VCaP (cell line): ENCODE measurements at regions not wholly inside any gene's neighbourhood (a gene's known extent, or its start where the extent isn't known, plus 50 kb on each side); places are given as distances from the start of the nearest gene placed in this dataset.

ENCODE experiments used
- H3K27ac ChIP-seq: fragments of 450-650 bp; 2 replicates; pipeline ENCODE4 v1.5.1; 2017
- CTCF ChIP-seq: fragments of 450-650 bp; conservative IDR thresholded peaks from 2 replicates; pipeline ENCODE4 v1.5.1; 2017; ENCODE audit warnings: mild to moderate bottlenecking, moderate library complexity

DNA sequence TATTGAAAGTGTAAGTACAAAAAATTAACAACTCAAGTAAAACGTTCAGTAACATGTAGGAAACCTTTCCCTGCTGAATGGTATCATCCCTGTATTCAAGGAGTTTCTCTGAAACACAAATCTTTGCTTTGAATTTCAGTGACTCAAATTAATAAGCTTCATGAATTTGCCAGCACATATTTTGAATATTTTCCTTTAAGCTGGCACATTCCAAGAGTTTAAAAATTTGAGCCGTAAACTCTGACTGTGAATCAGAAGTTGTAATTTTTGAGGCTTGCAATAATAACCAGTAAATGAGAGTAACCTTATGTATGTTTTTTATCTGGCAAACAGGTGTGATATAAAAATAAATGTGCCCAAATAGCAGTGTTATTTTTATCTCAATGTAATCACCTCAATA, 1722.6 kb upstream of the PRR20A start:
- no peak overlapping the region for H3K27ac ChIP-seq
- TF ChIP-seq CTCF: no peak

GRCh38 chr13:55432814-55433213, 1707.9 kb upstream of the PRR20A start:
- no peak for TF ChIP-seq CTCF
- no peak overlapping the region for H3K27ac ChIP-seq

DNA sequence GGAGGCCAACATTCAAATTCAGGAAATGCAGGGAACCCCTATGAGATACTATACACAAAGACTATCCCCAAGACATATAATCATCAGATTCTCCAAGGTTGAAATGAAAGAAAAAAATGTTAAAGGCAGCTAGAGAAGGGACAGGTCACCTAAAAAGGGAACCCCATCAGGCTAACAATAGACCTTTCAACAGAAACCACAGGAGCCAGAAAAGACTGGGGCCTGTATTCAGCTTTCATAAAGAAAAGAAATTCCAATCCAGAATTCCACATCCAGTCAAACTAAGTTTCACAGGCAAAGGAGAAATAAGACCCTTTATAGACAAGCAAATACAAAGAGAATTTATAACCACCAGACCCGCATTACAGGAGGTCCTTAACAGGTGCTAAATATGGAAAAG, 1703.6 kb upstream of the PRR20A start:
- no peak overlapping the region for H3K27ac ChIP-seq
- no peak for TF ChIP-seq CTCF

DNA sequence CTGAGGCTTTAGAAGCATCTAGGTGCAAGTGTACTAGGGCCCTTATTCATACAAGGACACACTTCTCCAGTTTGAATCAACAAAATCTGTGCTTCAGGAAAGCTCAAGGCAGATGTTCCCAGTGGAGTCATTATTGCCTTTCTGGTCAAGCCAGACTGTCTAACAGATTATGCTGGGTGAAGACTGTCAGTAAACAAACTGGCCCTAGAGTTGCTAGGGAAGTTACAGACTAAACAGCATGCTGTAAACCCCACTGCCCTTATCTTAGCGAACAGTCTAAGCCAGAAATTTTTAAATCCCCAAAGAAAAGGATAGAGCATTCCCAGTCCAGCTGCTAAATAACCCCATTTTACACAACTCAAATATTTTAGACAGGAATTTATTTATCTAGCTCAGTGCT, 1701.3 kb upstream of the PRR20A start:
- TF ChIP-seq CTCF: no peak
- no peak overlapping the region for H3K27ac ChIP-seq

DNA sequence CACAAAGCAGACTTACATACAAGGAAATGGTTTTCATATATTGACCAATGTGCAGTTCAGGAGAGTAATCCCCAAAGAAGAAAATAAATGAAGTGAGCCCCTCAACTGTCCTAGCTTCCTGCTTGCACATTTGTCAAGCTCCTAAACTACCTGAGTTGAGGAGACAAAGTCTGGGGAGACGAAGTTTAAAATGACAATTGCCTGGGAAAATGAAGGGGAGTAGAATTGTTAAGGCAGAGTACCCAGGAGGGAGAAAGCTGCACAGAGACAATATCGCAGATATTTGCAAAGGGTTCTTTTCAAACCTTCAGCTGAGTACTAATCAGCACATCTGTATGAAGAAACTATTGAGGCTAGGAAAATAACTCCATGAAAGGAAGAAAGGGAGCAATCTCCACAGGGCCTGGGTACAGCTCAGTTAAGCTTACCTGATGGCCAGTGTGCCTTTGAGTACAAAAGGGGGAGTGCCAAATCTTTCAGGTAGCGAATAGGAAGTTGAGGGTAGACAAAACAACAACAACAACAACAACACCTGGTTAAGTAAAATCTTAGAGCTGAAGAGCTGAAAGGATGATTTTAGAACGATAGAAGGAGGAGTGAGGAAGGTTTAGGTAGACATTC, 1700.1 kb upstream of the PRR20A start:
- no peak overlapping the region for H3K27ac ChIP-seq
- TF ChIP-seq CTCF: no peak

GRCh38 chr13:55464222-55464621, 1676.5 kb upstream of the PRR20A start:
- TF ChIP-seq CTCF: no peak
- no peak overlapping the region for H3K27ac ChIP-seq

- TF ChIP-seq CTCF: no peak
- no peak overlapping the region for H3K27ac ChIP-seq
These were observed 1673.2 kb upstream of the PRR20A start for GRCh38 chr13:55467476-55467875.
